HEK293 (cell line): ENCODE measurements at regions not wholly inside any gene's neighbourhood (a gene's known extent, or its start where the extent isn't known, plus 50 kb on each side); places are given as distances from the start of the nearest gene placed in this dataset.

Source experiments
- BCL6B ChIP-seq: fragments of 450-650 bp; formaldehyde crosslinking; IDR thresholded peaks from 2 replicates; pipeline ENCODE4 v1.5.1; 2017; ENCODE audit warnings: missing biosample characterization, missing genetic modification characterization
- CTCF ChIP-seq: fragments of 450-650 bp; formaldehyde crosslinking; IDR thresholded peaks from 2 replicates; pipeline ENCODE4 v1.5.1; 2016; ENCODE audit warnings: missing biosample characterization, missing genetic modification characterization
- HOXD13 ChIP-seq: sonication (generic); formaldehyde crosslinking; IDR thresholded peaks from 2 replicates; pipeline ENCODE4 v1.8.0; 2022; ENCODE audit warnings: missing genetic modification reagents, borderline replicate concordance
- KLF1 ChIP-seq: fragments of 450-650 bp; formaldehyde crosslinking; IDR thresholded peaks from 2 replicates; pipeline ENCODE4 v1.5.1; 2016; ENCODE audit warnings: missing biosample characterization, missing genetic modification characterization
- PRDM10 ChIP-seq: fragments of 450-650 bp; formaldehyde crosslinking; IDR thresholded peaks from 2 replicates; pipeline ENCODE4 v1.5.1; 2016; ENCODE audit warnings: missing biosample characterization, missing genetic modification characterization
- YY1 ChIP-seq: fragments of 450-650 bp; formaldehyde crosslinking; IDR thresholded peaks from 2 replicates; pipeline ENCODE4 v1.5.1; 2018; ENCODE audit warnings: missing biosample characterization, missing genetic modification characterization
- ZNF175 ChIP-seq: fragments of 450-650 bp; formaldehyde crosslinking; IDR thresholded peaks from 2 replicates; pipeline ENCODE4 v1.5.1; 2016; ENCODE audit warnings: missing biosample characterization, missing genetic modification characterization
- ZNF404 ChIP-seq: fragments of 450-650 bp; formaldehyde crosslinking; IDR thresholded peaks from 2 replicates; pipeline ENCODE4 v1.5.1; 2017; ENCODE audit warnings: missing biosample characterization, missing genetic modification characterization
- ZNF549 ChIP-seq: fragments of 450-650 bp; IDR thresholded peaks from 2 replicates; pipeline ENCODE4 v1.5.1; 2018; ENCODE audit warnings: missing biosample characterization, missing genetic modification characterization, mild to moderate bottlenecking, inconsistent platforms, moderate library complexity
- ZNF704 ChIP-seq: fragments of 450-650 bp; formaldehyde crosslinking; IDR thresholded peaks from 2 replicates; pipeline ENCODE4 v1.5.1; 2016; ENCODE audit warnings: missing biosample characterization, missing genetic modification characterization
- TF ChIP-seq, protein P1 (sequence below): fragments of 450-650 bp; formaldehyde crosslinking; IDR thresholded peaks from 2 replicates; pipeline ENCODE4 v1.5.1; 2016; ENCODE audit warnings: missing biosample characterization, missing genetic modification characterization, low read depth
- TF ChIP-seq, protein P2 (sequence below): fragments of 450-650 bp; formaldehyde crosslinking; IDR thresholded peaks from 2 replicates; pipeline ENCODE4 v1.5.1; 2016; ENCODE audit warnings: missing biosample characterization, missing genetic modification characterization
- TF ChIP-seq, protein P3 (sequence below): fragments of 450-650 bp; formaldehyde crosslinking; IDR thresholded peaks from 2 replicates; pipeline ENCODE4 v1.5.1; 2016; ENCODE audit warnings: missing biosample characterization, missing genetic modification characterization

DNA sequence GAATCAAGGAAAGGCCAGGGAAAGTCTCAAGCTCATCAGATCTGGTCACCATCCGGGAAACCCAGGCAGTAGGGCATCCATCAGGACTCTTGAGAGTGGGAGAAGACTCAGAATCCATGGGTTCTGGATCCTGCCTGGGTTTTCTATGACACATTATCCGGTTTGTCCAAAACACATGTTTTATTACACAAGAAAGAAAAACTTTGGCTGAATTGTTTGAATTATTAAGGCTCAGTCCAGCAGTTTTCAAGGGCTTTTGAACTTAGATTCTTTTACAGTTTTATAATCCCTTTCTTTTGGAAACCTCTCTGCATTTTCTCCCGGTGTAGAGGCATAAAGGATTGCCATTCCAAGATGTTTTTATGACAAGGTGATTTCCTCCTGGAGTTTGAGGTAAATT is 528.5 kb upstream of the MGMT start:
- TF ChIP-seq ZNF404 (tag by site-specific recombination) (no peak), CTCF (tag by site-specific recombination) (no peak), ZNF549 (tag by site-specific recombination) (no peak), PRDM10 (tag by site-specific recombination) (no peak), KLF1 (no peak), ZNF175 (tag by site-specific recombination) (no peak), HOXD13 (CRISPR knock-in tag) (no peak), YY1 (tag by site-specific recombination) (no peak), ZNF704 (no peak), BCL6B (tag by site-specific recombination) (no peak)
- TF ChIP-seq, protein P1, sequence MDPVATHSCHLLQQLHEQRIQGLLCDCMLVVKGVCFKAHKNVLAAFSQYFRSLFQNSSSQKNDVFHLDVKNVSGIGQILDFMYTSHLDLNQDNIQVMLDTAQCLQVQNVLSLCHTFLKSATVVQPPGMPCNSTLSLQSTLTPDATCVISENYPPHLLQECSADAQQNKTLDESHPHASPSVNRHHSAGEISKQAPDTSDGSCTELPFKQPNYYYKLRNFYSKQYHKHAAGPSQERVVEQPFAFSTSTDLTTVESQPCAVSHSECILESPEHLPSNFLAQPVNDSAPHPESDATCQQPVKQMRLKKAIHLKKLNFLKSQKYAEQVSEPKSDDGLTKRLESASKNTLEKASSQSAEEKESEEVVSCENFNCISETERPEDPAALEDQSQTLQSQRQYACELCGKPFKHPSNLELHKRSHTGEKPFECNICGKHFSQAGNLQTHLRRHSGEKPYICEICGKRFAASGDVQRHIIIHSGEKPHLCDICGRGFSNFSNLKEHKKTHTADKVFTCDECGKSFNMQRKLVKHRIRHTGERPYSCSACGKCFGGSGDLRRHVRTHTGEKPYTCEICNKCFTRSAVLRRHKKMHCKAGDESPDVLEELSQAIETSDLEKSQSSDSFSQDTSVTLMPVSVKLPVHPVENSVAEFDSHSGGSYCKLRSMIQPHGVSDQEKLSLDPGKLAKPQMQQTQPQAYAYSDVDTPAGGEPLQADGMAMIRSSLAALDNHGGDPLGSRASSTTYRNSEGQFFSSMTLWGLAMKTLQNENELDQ (tag by site-specific recombination), result no peak
- TF ChIP-seq, protein P2, sequence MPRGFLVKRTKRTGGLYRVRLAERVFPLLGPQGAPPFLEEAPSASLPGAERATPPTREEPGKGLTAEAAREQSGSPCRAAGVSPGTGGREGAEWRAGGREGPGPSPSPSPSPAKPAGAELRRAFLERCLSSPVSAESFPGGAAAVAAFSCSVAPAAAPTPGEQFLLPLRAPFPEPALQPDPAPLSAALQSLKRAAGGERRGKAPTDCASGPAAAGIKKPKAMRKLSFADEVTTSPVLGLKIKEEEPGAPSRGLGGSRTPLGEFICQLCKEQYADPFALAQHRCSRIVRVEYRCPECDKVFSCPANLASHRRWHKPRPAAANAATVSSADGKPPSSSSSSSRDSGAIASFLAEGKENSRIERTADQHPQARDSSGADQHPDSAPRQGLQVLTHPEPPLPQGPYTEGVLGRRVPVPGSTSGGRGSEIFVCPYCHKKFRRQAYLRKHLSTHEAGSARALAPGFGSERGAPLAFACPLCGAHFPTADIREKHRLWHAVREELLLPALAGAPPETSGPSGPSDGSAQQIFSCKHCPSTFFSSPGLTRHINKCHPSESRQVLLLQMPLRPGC (tag by site-specific recombination), result no peak
- TF ChIP-seq, protein P3, sequence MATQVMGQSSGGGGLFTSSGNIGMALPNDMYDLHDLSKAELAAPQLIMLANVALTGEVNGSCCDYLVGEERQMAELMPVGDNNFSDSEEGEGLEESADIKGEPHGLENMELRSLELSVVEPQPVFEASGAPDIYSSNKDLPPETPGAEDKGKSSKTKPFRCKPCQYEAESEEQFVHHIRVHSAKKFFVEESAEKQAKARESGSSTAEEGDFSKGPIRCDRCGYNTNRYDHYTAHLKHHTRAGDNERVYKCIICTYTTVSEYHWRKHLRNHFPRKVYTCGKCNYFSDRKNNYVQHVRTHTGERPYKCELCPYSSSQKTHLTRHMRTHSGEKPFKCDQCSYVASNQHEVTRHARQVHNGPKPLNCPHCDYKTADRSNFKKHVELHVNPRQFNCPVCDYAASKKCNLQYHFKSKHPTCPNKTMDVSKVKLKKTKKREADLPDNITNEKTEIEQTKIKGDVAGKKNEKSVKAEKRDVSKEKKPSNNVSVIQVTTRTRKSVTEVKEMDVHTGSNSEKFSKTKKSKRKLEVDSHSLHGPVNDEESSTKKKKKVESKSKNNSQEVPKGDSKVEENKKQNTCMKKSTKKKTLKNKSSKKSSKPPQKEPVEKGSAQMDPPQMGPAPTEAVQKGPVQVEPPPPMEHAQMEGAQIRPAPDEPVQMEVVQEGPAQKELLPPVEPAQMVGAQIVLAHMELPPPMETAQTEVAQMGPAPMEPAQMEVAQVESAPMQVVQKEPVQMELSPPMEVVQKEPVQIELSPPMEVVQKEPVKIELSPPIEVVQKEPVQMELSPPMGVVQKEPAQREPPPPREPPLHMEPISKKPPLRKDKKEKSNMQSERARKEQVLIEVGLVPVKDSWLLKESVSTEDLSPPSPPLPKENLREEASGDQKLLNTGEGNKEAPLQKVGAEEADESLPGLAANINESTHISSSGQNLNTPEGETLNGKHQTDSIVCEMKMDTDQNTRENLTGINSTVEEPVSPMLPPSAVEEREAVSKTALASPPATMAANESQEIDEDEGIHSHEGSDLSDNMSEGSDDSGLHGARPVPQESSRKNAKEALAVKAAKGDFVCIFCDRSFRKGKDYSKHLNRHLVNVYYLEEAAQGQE (tag by site-specific recombination), result no peak
